Glutamatergic neuron (in vitro differentiated cells): ENCODE measurements at regions not wholly inside any gene's neighbourhood (a gene's known extent, or its start where the extent isn't known, plus 50 kb on each side); places are given as distances from the start of the nearest gene placed in this dataset.

Experiments
- DNase-seq: peaks from one replicate; pipeline ENCODE4 v3.0.0; 2022
- H3K27ac Mint-ChIP-seq: one replicate; pipeline ENCODE4 v1.8.0; 2020; ENCODE audit warnings: mild to moderate bottlenecking, mixed read lengths, inconsistent platforms; ENCODE audit not compliant: unreplicated experiment
- H3K27me3 Mint-ChIP-seq: one replicate; pipeline ENCODE4 v1.8.0; 2020; ENCODE audit warnings: mild to moderate bottlenecking, moderate library complexity, mixed read lengths, inconsistent platforms; ENCODE audit not compliant: unreplicated experiment
- H3K36me3 Mint-ChIP-seq: one replicate; pipeline ENCODE4 v1.8.0; 2020; ENCODE audit warnings: mild to moderate bottlenecking, mixed read lengths, inconsistent platforms; ENCODE audit not compliant: unreplicated experiment
- H3K4me1 Mint-ChIP-seq: one replicate; pipeline ENCODE4 v1.8.0; 2020; ENCODE audit warnings: mild to moderate bottlenecking, low read depth, mixed read lengths, inconsistent platforms; ENCODE audit not compliant: unreplicated experiment
- H3K4me3 Mint-ChIP-seq: one replicate; pipeline ENCODE4 v1.8.0; 2020; ENCODE audit warnings: mild to moderate bottlenecking, mixed read lengths, inconsistent platforms; ENCODE audit not compliant: unreplicated experiment
- H3K9me3 Mint-ChIP-seq: one replicate; pipeline ENCODE4 v1.8.0; 2020; ENCODE audit warnings: mild to moderate bottlenecking, moderate library complexity, mixed read lengths, inconsistent platforms; ENCODE audit not compliant: unreplicated experiment
- CTCF ChIP-seq: fragments of 200-600 bp; sonication (generic); IDR thresholded peaks from one replicate; pipeline ENCODE4 v1.5.0; 2021; ENCODE audit not compliant: partially characterized antibody, unreplicated experiment

GRCh38 chr10:130425881-130426435, 289.8 kb downstream of the GLRX3 start:
- Mint-ChIP-seq H3K27ac (no peak overlapping the region), H3K9me3 (peaks cover 10% of the 10 kb centered on the region), H3K4me1 (no peaks in the 10 kb centered on the region), H3K36me3 (peaks cover 18% of the 10 kb centered on the region), H3K27me3 (peaks cover 7% of the 10 kb centered on the region), H3K4me3 (no peak overlapping the region)
- TF ChIP-seq CTCF = no peak
- no peak for DNase-seq

- H3K27me3 Mint-ChIP-seq = peaks cover 10% of the 10 kb centered on the region
- H3K4me1 Mint-ChIP-seq = no peaks in the 10 kb centered on the region
- H3K4me3 Mint-ChIP-seq = no peak overlapping the region
- no peak for TF ChIP-seq CTCF
- peaks cover 24% of the 10 kb centered on the region for H3K36me3 Mint-ChIP-seq
- H3K27ac Mint-ChIP-seq = no peak overlapping the region
- H3K9me3 Mint-ChIP-seq = peaks cover 10% of the 10 kb centered on the region
- no peak for DNase-seq
Observed at GRCh38 chr10:130427216-130427722, 291.1 kb downstream of the GLRX3 start.

GRCh38 chr10:130428936-130429335, 292.7 kb downstream of the GLRX3 start:
- H3K27ac Mint-ChIP-seq = no peak overlapping the region
- H3K4me1 Mint-ChIP-seq = no peaks in the 10 kb centered on the region
- DNase-seq = no peak
- H3K9me3 Mint-ChIP-seq = peaks cover 12% of the 10 kb centered on the region
- peaks cover 15% of the 10 kb centered on the region for H3K36me3 Mint-ChIP-seq
- H3K27me3 Mint-ChIP-seq = peaks cover 10% of the 10 kb centered on the region
- no peak overlapping the region for H3K4me3 Mint-ChIP-seq
- TF ChIP-seq CTCF = no peak

GRCh38 chr10:130429809-130430208, 293.6 kb downstream of the GLRX3 start:
- Mint-ChIP-seq H3K4me3 (no peak overlapping the region), H3K36me3 (peaks cover 15% of the 10 kb centered on the region), H3K27ac (no peak overlapping the region), H3K4me1 (no peaks in the 10 kb centered on the region), H3K9me3 (peaks cover 13% of the 10 kb centered on the region), H3K27me3 (peaks cover 10% of the 10 kb centered on the region)
- DNase-seq = no peak
- no peak for TF ChIP-seq CTCF

GRCh38 chr10:130430291-130430690, 294.1 kb downstream of the GLRX3 start:
- Mint-ChIP-seq H3K27me3 (peaks cover 10% of the 10 kb centered on the region), H3K9me3 (peaks cover 13% of the 10 kb centered on the region), H3K4me1 (no peaks in the 10 kb centered on the region), H3K36me3 (peaks cover 15% of the 10 kb centered on the region), H3K27ac (no peak overlapping the region), H3K4me3 (no peak overlapping the region)
- DNase-seq = no peak
- no peak for TF ChIP-seq CTCF
